Endothelial cell of umbilical vein (primary cell): ENCODE measurements at regions not wholly inside any gene's neighbourhood (a gene's known extent, or its start where the extent isn't known, plus 50 kb on each side); places are given as distances from the start of the nearest gene placed in this dataset.

ENCODE experiments used
- CTCF ChIP-seq, 2 donors: IDR thresholded peaks; 1 replicate in 1 of 2; 2 replicates in 1 of 2; pipeline ENCODE4 v1.5.1; 2011; ENCODE audit warnings: low read length in 2 of 2, mild to moderate bottlenecking in 2 of 2, moderate library complexity in 2 of 2, control low read depth in 1 of 2, inconsistent platforms in 1 of 2, low read depth in 1 of 2; ENCODE audit not compliant: insufficient read depth in 1 of 2; ENCODE audit errors: extremely low read depth in 1 of 2
- EZH2 ChIP-seq: IDR thresholded peaks from 2 replicates; pipeline ENCODE4 v1.6.1; 2012; ENCODE audit warnings: borderline replicate concordance, low read depth, mild to moderate bottlenecking, moderate library complexity, low read length, inconsistent platforms; ENCODE audit not compliant: severe bottlenecking
- FOS ChIP-seq: IDR thresholded peaks from 2 replicates; pipeline ENCODE4 v1.6.1; 2011; ENCODE audit warnings: mild to moderate bottlenecking, low read length, moderate library complexity, borderline replicate concordance; ENCODE audit not compliant: insufficient read depth
- GATA2 ChIP-seq: IDR thresholded peaks from 2 replicates; pipeline ENCODE4 v1.7.0; 2011; ENCODE audit warnings: low read depth, mild to moderate bottlenecking, moderate library complexity, mixed read lengths, low read length; ENCODE audit not compliant: insufficient read length, insufficient read depth
- JUN ChIP-seq: IDR thresholded peaks from 2 replicates; pipeline ENCODE4 v1.6.1; 2011; ENCODE audit warnings: borderline replicate concordance, low read depth; ENCODE audit not compliant: insufficient read length, insufficient read depth
- MAX ChIP-seq: IDR thresholded peaks from 2 replicates; pipeline ENCODE4 v1.6.1; 2011; ENCODE audit not compliant: insufficient read depth, insufficient read length
- MYC ChIP-seq: IDR thresholded peaks from one replicate; pipeline ENCODE4 v1.6.1; 2011; ENCODE audit warnings: mild to moderate bottlenecking, low read depth, low read length
- POLR2A ChIP-seq: IDR thresholded peaks from 2 replicates; pipeline ENCODE4 v1.6.1; 2012; ENCODE audit warnings: low read depth, mild to moderate bottlenecking, control low read depth, low read length
- POLR2AphosphoS5 ChIP-seq: IDR thresholded peaks from 2 replicates; pipeline ENCODE4 v1.6.1; 2012; ENCODE audit warnings: low read depth, mild to moderate bottlenecking, control low read depth, low read length, moderate library complexity; ENCODE audit not compliant: insufficient read depth

DNA sequence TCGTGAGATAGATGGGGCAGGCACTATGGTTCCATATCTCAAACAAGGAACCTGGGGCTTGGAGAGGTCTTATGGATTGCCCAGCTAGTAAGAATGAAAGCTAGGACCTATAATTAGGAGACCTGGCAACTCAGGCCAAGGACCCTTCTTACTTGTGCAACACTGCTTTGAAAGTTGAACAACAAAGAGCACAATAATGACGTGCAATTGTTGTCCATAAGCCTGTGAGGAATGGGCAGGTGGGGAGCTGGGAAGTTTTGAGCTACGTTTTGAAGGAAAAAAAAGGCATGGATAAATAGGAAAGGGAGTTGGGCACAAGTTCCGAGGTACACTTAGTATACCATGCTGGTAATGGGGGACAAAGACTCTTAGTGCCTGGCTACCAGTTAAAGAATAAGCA, 104.3 kb downstream of the HS3ST3B1 start:
- TF ChIP-seq CTCF (IDR thresholded peaks at IDR 0.05; ENCODE audit: extremely low read depth in 1 of 2, insufficient read depth in 1 of 2, low read depth in 1 of 2, low read length in 2 of 2) (no peak), POLR2AphosphoS5 (no peak), MAX (no peak), POLR2A (no peak), EZH2 (no peak), JUN (no peak), MYC (no peak), FOS (no peak), GATA2 (no peak)
